Karpas-422 (cell line): ENCODE measurements at regions not wholly inside any gene's neighbourhood (a gene's known extent, or its start where the extent isn't known, plus 50 kb on each side); places are given as distances from the start of the nearest gene placed in this dataset.
"Not testable (repeated sequence)": the region's sequence is repeated elsewhere in the genome, so short reads cannot be mapped to it uniquely, and the experiment has no call there.

Source experiments
- DNase-seq: peaks from one replicate; pipeline ENCODE4 v3.0.0-alpha.2; 2015
- H2AFZ ChIP-seq: fragments of 200-600 bp; sonication (generic); 2 replicates; pipeline ENCODE4 v1.6.1; 2014; ENCODE audit warnings: antibody characterized with exemption, low read length, mixed read lengths
- H3K27ac ChIP-seq: fragments of 200-600 bp; sonication (generic); 2 replicates; pipeline ENCODE4 v1.5.1; 2014; ENCODE audit warnings: mild to moderate bottlenecking, low read length, moderate library complexity
- H3K27me3 ChIP-seq: fragments of 200-600 bp; sonication (generic); 2 replicates; pipeline ENCODE4 v1.6.1; 2014; ENCODE audit warnings: low read length, mixed read lengths
- H3K36me3 ChIP-seq: fragments of 200-600 bp; sonication (generic); 2 replicates; pipeline ENCODE4 v1.6.1; 2014; ENCODE audit warnings: low read length, mixed read lengths; ENCODE audit not compliant: insufficient read depth
- H3K4me1 ChIP-seq: fragments of 200-600 bp; sonication (generic); 2 replicates; pipeline ENCODE4 v1.6.1; 2014; ENCODE audit warnings: mild to moderate bottlenecking, low read length, mixed read lengths
- H3K4me2 ChIP-seq: fragments of 200-600 bp; sonication (generic); 2 replicates; pipeline ENCODE4 v1.6.1; 2014; ENCODE audit warnings: low read length, low read depth, mild to moderate bottlenecking; ENCODE audit not compliant: poor library complexity, severe bottlenecking
- H3K4me3 ChIP-seq: fragments of 200-600 bp; sonication (generic); 2 replicates; pipeline ENCODE4 v1.5.1; 2014; ENCODE audit warnings: mild to moderate bottlenecking, antibody characterized with exemption, low read length, mixed read lengths
- H3K79me2 ChIP-seq: fragments of 200-600 bp; sonication (generic); 2 replicates; pipeline ENCODE4 v1.6.1; 2014; ENCODE audit warnings: mild to moderate bottlenecking, low read length, mixed read lengths
- H3K9ac ChIP-seq: fragments of 200-600 bp; sonication (generic); 2 replicates; pipeline ENCODE4 v1.6.0; 2014; ENCODE audit warnings: low read length
- H3K9me2 ChIP-seq: fragments of 200-600 bp; sonication (generic), shearing (Covaris generic); replicated peaks from 2 replicates; pipeline ENCODE4 v1.6.0; 2014; ENCODE audit warnings: mild to moderate bottlenecking, low read length, moderate library complexity; ENCODE audit not compliant: insufficient read depth
- H3K9me3 ChIP-seq: fragments of 300-700, 200-600 bp; sonication (generic); 2 replicates; pipeline ENCODE4 v1.6.1; 2014; ENCODE audit warnings: low read length, mixed read lengths
- H4K20me1 ChIP-seq: fragments of 200-600 bp; sonication (generic); 2 replicates; pipeline ENCODE4 v1.6.1; 2014; ENCODE audit warnings: mild to moderate bottlenecking, antibody characterized with exemption, low read length, low read depth; ENCODE audit not compliant: insufficient read depth

DNA sequence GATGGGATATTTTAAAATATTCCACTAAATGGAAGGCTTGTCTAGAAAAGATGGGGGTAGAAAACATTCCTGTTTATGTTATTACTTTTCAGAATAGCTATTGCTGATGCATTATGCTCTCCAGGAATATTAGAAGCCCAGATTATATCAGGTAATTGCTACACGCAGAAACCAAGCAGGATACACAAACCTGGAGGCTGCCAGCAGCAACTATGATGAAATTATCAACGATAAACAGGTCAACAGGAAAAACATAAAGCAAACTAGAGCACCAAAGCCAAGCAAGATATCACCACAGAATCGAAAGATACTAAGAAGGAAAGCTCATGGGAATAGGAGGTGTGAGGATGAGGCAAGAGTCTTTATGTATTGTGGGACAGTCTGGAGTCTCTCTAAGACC, 113.2 kb upstream of the SPATS2L start:
- no peak overlapping the region for H3K9ac ChIP-seq
- no peaks in the 10 kb centered on the region for H3K36me3 ChIP-seq
- H3K4me3 ChIP-seq = no peak overlapping the region
- no peaks in the 10 kb centered on the region for H3K79me2 ChIP-seq
- no peaks in the 10 kb centered on the region for H3K27me3 ChIP-seq
- H3K9me2 ChIP-seq = no peaks in the 10 kb centered on the region
- H2AFZ ChIP-seq = no peak overlapping the region
- no peaks in the 10 kb centered on the region for H4K20me1 ChIP-seq
- peaks cover 20% of the 10 kb centered on the region for H3K4me1 ChIP-seq
- no peak overlapping the region for H3K27ac ChIP-seq
- H3K9me3 ChIP-seq = no peaks in the 10 kb centered on the region
- peak overlapping the region; percentile 49 for H3K4me2 ChIP-seq
- DNase-seq = peak; percentile 4

DNA sequence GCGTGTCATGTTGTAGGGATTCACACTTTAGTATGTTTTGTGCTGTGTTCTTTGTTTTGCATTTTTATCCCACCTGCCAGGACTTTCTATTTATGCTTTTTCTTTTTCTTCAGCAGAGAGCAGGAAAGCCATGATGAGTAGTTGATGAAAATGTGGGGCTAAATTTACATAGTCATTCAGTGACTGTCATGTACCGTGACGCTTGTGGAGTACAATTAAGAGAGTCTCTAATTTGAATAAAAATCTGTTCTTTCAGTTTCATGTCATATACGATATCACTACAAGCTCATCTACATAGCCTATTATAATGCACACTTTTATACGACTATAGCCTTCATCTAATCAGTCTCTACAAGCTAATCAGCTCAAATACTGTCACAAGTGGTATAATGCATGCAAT, 112.7 kb upstream of the SPATS2L start:
- H3K4me2 ChIP-seq = peak overlapping the region; percentile 49
- H3K79me2 ChIP-seq = no peaks in the 10 kb centered on the region
- H3K9me3 ChIP-seq = no peaks in the 10 kb centered on the region
- DNase-seq = peak; percentile 46
- no peaks in the 10 kb centered on the region for H3K27me3 ChIP-seq
- no peak overlapping the region for H3K4me3 ChIP-seq
- H3K36me3 ChIP-seq = no peaks in the 10 kb centered on the region
- no peak overlapping the region for H2AFZ ChIP-seq
- H3K9me2 ChIP-seq = no peaks in the 10 kb centered on the region
- no peak overlapping the region for H3K27ac ChIP-seq
- no peaks in the 10 kb centered on the region for H4K20me1 ChIP-seq
- peaks cover 20% of the 10 kb centered on the region for H3K4me1 ChIP-seq
- H3K9ac ChIP-seq = no peak overlapping the region

DNA sequence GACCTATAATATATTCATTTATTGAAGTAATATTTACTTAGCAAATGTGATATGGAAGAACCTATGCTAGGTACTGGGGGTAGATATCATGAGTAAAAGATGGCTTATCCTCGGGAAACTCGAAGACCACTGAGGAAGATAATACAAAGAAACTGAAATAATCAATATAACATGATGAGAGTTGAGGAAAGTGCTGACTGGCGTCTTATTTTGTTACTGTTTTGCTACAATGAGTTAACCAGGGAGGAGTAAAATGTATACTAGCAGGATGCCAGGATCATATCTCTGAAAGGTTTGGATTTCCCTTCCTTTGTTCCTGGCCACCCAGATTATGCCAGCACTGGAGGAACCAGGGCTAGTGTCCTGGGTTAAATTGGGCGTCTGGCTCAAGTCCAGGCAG, 111.7 kb upstream of the SPATS2L start:
- Histone ChIP-seq H3K27me3 (no peaks in the 10 kb centered on the region), H3K79me2 (no peaks in the 10 kb centered on the region), H2AFZ (no peak overlapping the region), H3K9me3 (no peaks in the 10 kb centered on the region), H3K9me2 (no peaks in the 10 kb centered on the region), H3K36me3 (no peaks in the 10 kb centered on the region), H3K27ac (no peak overlapping the region), H3K9ac (no peak overlapping the region), H3K4me2 (no peak overlapping the region), H4K20me1 (no peaks in the 10 kb centered on the region), H3K4me3 (no peak overlapping the region), H3K4me1 (peaks cover 23% of the 10 kb centered on the region)
- DNase-seq = peak; percentile 29

DNA sequence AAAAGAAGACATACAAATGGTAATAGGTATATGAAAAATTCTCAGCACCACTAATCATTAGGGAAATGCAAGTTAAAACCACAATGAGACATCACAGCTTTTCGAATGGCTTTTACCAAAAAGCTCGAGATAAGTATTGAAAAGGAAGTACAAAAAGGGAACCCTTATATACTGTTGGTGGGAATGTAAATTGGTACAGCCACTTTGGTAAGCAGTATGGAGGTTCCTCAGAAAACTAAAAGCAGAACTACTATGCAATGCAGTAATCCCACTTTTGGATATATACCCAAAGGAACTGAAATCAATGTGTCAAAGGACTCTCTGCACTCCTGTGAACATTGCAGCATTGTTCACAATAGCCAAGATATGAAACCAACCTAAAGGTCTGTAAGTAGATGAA, 107.5 kb upstream of the SPATS2L start:
- H2AFZ ChIP-seq = no peak overlapping the region

DNA sequence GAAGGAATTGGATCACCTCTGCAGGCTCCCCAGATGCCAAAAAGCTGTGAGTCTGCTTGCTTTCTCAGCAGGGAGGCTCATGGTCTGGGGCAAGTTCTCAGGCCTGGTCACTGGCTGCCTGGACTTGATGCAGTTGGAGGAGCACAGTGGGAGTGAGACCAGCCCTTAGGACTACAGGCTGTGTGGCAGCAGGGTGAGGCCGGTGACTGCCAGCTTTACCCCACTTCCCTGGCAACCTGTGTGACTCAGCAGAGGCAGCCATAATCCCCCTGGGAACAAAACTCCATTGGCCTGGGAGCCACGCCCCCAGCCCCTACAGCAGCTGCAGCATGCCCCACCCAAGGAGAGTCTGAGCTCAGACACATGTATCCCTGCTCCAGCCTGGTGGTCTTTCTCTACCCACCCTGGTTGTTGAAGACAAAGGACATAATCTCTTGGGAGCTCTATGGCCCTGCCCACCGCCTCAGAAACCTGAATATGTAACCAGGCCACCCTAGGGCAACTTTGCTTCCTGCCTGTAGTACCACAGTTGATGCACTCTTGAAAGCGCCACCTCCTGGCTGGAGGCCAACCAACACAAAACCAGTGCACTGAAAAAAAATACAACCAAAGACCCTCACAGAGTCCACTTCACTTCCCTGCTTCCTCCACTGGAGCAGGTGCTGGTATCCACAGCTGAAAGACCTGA, 106.8 kb upstream of the SPATS2L start:
- peaks cover 3% of the 10 kb centered on the region; the same call in 1 of the 2 replicates for H3K4me1 ChIP-seq
- no peak overlapping the region for H3K9ac ChIP-seq
- H2AFZ ChIP-seq = no peak overlapping the region
- DNase-seq = peak; percentile 60
- no peaks in the 10 kb centered on the region for H3K9me2 ChIP-seq
- no peak overlapping the region for H3K4me2 ChIP-seq
- H3K36me3 ChIP-seq = no peaks in the 10 kb centered on the region
- no peaks in the 10 kb centered on the region for H3K9me3 ChIP-seq
- no peak overlapping the region for H3K27ac ChIP-seq
- H3K79me2 ChIP-seq = no peaks in the 10 kb centered on the region
- no peak overlapping the region for H3K4me3 ChIP-seq
- H4K20me1 ChIP-seq = no peaks in the 10 kb centered on the region
- H3K27me3 ChIP-seq = no peaks in the 10 kb centered on the region

More for the DNA sequence above, 107.5 kb upstream of the SPATS2L start:
- Histone ChIP-seq H3K9me3 (no peaks in the 10 kb centered on the region), H3K27ac (no peak overlapping the region), H3K4me1 (peaks cover 8% of the 10 kb centered on the region), H3K36me3 (no peaks in the 10 kb centered on the region), H3K9me2 (no peaks in the 10 kb centered on the region), H3K4me2 (no peak overlapping the region), H3K4me3 (no peak overlapping the region), H3K27me3 (no peaks in the 10 kb centered on the region), H3K9ac (no peak overlapping the region), H4K20me1 (no peaks in the 10 kb centered on the region), H3K79me2 (no peaks in the 10 kb centered on the region)
- peak; percentile 33 for DNase-seq

DNA sequence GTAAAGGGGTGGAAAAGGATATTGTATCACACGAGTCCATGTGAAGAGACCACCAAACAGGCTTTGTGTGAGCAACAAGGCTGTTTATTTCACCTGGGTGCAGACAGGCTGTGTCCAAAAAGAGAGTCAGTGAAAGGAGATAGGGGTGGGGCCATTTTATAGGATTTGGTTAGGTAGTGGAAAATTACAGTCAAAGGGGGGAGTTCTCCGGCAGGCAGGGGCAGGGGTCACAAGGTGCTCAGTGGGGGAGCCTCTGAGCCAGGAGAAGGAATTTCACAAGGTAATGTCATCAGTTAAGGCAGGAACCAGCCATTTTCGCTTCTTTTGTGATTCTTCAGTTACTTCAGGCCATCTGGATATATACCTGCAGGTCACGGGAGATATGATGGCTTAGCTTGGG, 104.7 kb upstream of the SPATS2L start:
- not testable (repeated sequence) for H3K9me2 ChIP-seq, H3K4me3 ChIP-seq, H3K79me2 ChIP-seq, H3K36me3 ChIP-seq, H3K27ac ChIP-seq, H3K9ac ChIP-seq, H3K9me3 ChIP-seq, H3K4me1 ChIP-seq, H4K20me1 ChIP-seq, H2AFZ ChIP-seq, DNase-seq, H3K4me2 ChIP-seq, H3K27me3 ChIP-seq

DNA sequence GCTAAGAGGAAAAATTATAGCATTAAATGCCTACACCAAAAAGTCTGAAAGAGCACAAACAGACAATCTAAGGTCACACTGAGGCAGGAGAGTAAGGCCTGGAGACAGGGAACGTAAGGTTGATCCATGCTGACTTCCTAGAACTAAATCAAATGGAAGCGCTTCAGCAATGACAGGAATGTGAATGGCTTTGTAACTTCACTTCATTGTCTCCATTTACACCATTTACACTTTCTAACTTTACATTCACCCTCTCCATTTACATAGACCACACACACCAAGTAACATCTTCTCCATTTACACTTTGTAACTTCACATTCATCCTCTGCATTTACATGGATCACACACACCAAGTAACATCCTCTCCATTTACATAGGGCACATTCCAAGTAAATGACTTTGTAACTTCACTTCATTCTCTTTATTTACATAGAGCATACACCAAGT, 103.1 kb upstream of the SPATS2L start:
- no peak overlapping the region for H3K4me2 ChIP-seq
- H3K27ac ChIP-seq = no peak overlapping the region
- DNase-seq = peak; percentile 31
- H3K36me3 ChIP-seq = no peaks in the 10 kb centered on the region
- no peak overlapping the region for H3K4me3 ChIP-seq
- no peaks in the 10 kb centered on the region for H3K79me2 ChIP-seq
- no peaks in the 10 kb centered on the region for H3K27me3 ChIP-seq
- H3K9me2 ChIP-seq = no peaks in the 10 kb centered on the region
- H3K4me1 ChIP-seq = peaks cover 3% of the 10 kb centered on the region; the same call in 1 of the 2 replicates
- H4K20me1 ChIP-seq = no peaks in the 10 kb centered on the region
- no peak overlapping the region for H2AFZ ChIP-seq
- H3K9ac ChIP-seq = no peak overlapping the region
- no peaks in the 10 kb centered on the region for H3K9me3 ChIP-seq

DNA sequence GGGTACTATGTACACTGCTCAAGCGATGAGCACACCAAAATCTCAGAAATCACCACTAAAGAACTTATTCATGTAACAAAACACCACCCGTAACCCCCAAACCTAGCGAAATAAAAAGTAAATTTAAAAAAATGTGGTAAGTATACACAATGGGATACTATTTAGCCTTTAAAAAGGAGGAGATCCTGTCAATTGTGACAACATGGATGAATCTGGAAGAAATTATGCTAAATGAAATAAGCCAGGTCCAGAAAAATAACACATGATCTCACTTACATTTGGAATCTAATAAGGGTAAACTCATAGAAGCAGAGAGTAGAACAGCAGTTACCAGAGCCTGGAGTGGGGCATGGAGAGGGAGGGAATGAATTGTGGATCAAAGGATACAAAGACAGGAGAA, 98.5 kb upstream of the SPATS2L start:
- no peaks in the 10 kb centered on the region for H3K4me1 ChIP-seq
- DNase-seq = peak; percentile 31
- no peak overlapping the region for H3K4me2 ChIP-seq
- no peaks in the 10 kb centered on the region for H3K9me2 ChIP-seq
- no peaks in the 10 kb centered on the region for H4K20me1 ChIP-seq
- no peaks in the 10 kb centered on the region for H3K36me3 ChIP-seq
- H3K27me3 ChIP-seq = no peaks in the 10 kb centered on the region
- H2AFZ ChIP-seq = no peak overlapping the region
- H3K9me3 ChIP-seq = no peaks in the 10 kb centered on the region
- H3K79me2 ChIP-seq = no peaks in the 10 kb centered on the region
- H3K9ac ChIP-seq = no peak overlapping the region
- H3K27ac ChIP-seq = no peak overlapping the region
- no peak overlapping the region for H3K4me3 ChIP-seq
